ENCODE measurements at regions not wholly inside any gene's neighbourhood (a gene's known extent, or its start where the extent isn't known, plus 50 kb on each side); places are given as distances from the start of the nearest gene placed in this dataset.

GRCh38 chr5:2223303-2223702 is 340.6 kb upstream of the IRX4 start:
- no peaks in the 10 kb centered on the region for H3K9me3 ChIP-seq
- DNase-seq (ENCODE audit: low spot score): no peak
- H3K27ac ChIP-seq: no peak overlapping the region
- no peaks in the 10 kb centered on the region for H3K4me1 ChIP-seq
- no peak for TF ChIP-seq CTCF (IDR thresholded peaks at IDR 0.05)
- no peaks in the 10 kb centered on the region for H3K27me3 ChIP-seq
- H3K36me3 ChIP-seq: no peaks in the 10 kb centered on the region
- no peak overlapping the region for H3K4me3 ChIP-seq

DNA sequence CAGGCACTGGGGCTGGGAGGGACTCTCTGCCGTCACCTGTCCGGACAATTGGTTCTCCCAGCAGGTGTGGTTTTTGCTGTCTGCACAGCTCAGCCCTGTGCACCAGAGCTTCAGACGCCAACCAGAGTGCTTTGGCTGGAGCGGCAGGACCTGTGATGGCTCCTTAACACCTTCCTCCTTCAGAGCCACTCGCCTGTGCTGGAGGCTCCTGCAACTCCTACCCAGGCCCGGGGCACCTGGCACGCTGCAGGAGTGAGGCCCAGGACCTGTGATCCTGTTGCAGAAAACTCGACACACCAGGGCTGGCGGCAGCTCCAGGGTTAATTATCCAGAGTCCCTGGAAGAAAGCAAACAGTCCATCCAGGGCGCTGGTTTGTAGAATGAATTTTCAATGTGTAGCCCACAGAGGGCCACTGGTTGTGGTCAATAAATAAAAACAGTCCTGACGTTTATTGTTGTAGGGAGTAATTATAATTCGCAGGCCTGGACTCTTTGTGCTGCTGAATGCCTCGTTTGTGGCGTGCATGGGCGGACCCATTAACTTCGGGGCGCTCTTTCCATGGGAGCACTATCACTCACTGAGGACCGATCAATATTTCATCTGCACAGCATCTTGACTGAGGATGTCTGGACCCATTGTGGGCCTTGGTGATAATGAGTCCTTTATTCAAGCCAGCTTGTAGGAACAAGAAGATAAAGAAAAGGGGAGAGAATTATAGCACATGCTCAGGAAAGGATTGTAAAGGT is 339.7 kb upstream of the IRX4 start:
- no peak for DNase-seq (ENCODE audit: low spot score)
- no peak overlapping the region for H3K4me3 ChIP-seq
- H3K36me3 ChIP-seq: no peaks in the 10 kb centered on the region
- H3K4me1 ChIP-seq: no peaks in the 10 kb centered on the region
- no peak overlapping the region for H3K27ac ChIP-seq
- no peaks in the 10 kb centered on the region for H3K27me3 ChIP-seq
- no peak for TF ChIP-seq CTCF (IDR thresholded peaks at IDR 0.05)
- H3K9me3 ChIP-seq: no peaks in the 10 kb centered on the region

DNA sequence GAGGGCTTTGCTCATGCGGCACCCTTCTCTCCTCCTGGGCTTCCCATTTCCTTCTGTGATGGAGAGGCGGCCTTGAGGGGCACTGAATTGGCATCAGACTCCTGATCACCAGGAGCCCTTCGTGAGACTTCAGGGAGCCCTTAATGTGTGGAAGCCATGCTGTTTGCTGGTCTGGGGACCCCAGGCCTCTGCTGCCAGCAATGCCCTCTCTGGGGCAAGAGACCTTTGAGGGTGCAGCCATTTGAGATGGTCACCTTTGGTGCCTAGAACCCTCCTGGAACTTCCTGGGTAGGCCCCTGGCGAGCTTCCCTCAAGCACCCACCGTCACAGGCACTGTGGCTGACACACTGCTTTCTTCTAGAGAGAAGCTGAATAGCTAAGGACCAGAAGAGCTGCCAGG is 338.7 kb upstream of the IRX4 start:
- TF ChIP-seq CTCF (IDR thresholded peaks at IDR 0.05): no peak
- no peaks in the 10 kb centered on the region for H3K4me1 ChIP-seq
- no peak for DNase-seq (ENCODE audit: low spot score)
- H3K9me3 ChIP-seq: no peaks in the 10 kb centered on the region
- no peak overlapping the region for H3K27ac ChIP-seq
- no peak overlapping the region for H3K4me3 ChIP-seq
- no peaks in the 10 kb centered on the region for H3K36me3 ChIP-seq
- H3K27me3 ChIP-seq: no peaks in the 10 kb centered on the region

- H3K9me3 ChIP-seq: no peaks in the 10 kb centered on the region
Measured at GRCh38 chr5:2220741-2221140, 338.0 kb upstream of the IRX4 start.

GRCh38 chr5:2219149-2219776 is 336.5 kb upstream of the IRX4 start:
- Histone ChIP-seq H3K27me3 (no peaks in the 10 kb centered on the region), H3K9me3 (no peaks in the 10 kb centered on the region), H3K36me3 (no peaks in the 10 kb centered on the region), H3K4me1 (no peaks in the 10 kb centered on the region), H3K27ac (no peak overlapping the region), H3K4me3 (no peak overlapping the region)
- TF ChIP-seq CTCF (IDR thresholded peaks at IDR 0.05): no peak
- no peak for DNase-seq (ENCODE audit: low spot score)

More at GRCh38 chr5:2220741-2221140, 338.0 kb upstream of the IRX4 start:
- DNase-seq (ENCODE audit: low spot score): no peak
- no peak for TF ChIP-seq CTCF (IDR thresholded peaks at IDR 0.05)
- Histone ChIP-seq H3K27me3 (no peaks in the 10 kb centered on the region), H3K4me3 (no peak overlapping the region), H3K36me3 (no peaks in the 10 kb centered on the region), H3K27ac (no peak overlapping the region), H3K4me1 (no peaks in the 10 kb centered on the region)
